Smooth muscle cell (in vitro differentiated cells): ENCODE measurements at regions not wholly inside any gene's neighbourhood (a gene's known extent, or its start where the extent isn't known, plus 50 kb on each side); places are given as distances from the start of the nearest gene placed in this dataset.

ENCODE experiments used
- DNase-seq: peaks from one replicate; lab custom pipeline; 2025; ENCODE audit not compliant: unreplicated experiment; lab: John Stamatoyannopoulos, UW
- H2AFZ ChIP-seq: fragments of 200-600 bp; sonication (generic); 2 replicates; pipeline ENCODE4 v1.6.0; 2016; ENCODE audit warnings: antibody characterized with exemption, low read depth, mild to moderate bottlenecking
- H3F3A ChIP-seq: fragments of 200-600 bp; sonication (generic); 2 replicates; pipeline ENCODE4 v1.6.0; 2017; ENCODE audit warnings: antibody characterized with exemption, low read depth
- H3K27ac ChIP-seq: fragments of 200-600 bp; sonication (generic); 2 replicates; pipeline ENCODE4 v1.5.1; 2016; ENCODE audit warnings: low read depth, mild to moderate bottlenecking
- H3K27me3 ChIP-seq: fragments of 200-600 bp; sonication (generic); 2 replicates; pipeline ENCODE4 v1.6.1; 2016; ENCODE audit warnings: low read depth, mild to moderate bottlenecking
- H3K36me3 ChIP-seq: fragments of 200-600 bp; sonication (generic); 2 replicates; pipeline ENCODE4 v1.5.1; 2016; ENCODE audit warnings: low read depth
- H3K4me1 ChIP-seq: fragments of 200-600 bp; sonication (generic); 2 replicates; pipeline ENCODE4 v1.5.1; 2016; ENCODE audit warnings: low read depth
- H3K4me2 ChIP-seq: fragments of 200-600 bp; sonication (generic); 2 replicates; pipeline ENCODE4 v1.6.0; 2016; ENCODE audit warnings: mild to moderate bottlenecking
- H3K4me3 ChIP-seq: fragments of 200-600 bp; sonication (generic); 2 replicates; pipeline ENCODE4 v1.5.1; 2016; ENCODE audit warnings: mild to moderate bottlenecking
- H3K79me2 ChIP-seq: fragments of 200-600 bp; sonication (generic); 2 replicates; pipeline ENCODE4 v1.6.0; 2016; ENCODE audit warnings: low read depth, mild to moderate bottlenecking
- H3K9ac ChIP-seq: fragments of 200-600 bp; sonication (generic); 2 replicates; pipeline ENCODE4 v1.6.0; 2016; ENCODE audit warnings: low read depth
- H3K9me3 ChIP-seq: fragments of 200-600 bp; sonication (generic); replicated peaks from 2 replicates; pipeline ENCODE4 v1.5.1; 2016; ENCODE audit warnings: low read depth
- H4K20me1 ChIP-seq: fragments of 200-600 bp; sonication (generic); 2 replicates; pipeline ENCODE4 v1.6.0; 2016; ENCODE audit warnings: low read depth
- CTCF ChIP-seq: fragments of 200-600 bp; sonication (generic); IDR thresholded peaks from 2 replicates; pipeline ENCODE4 v1.5.1; 2017; ENCODE audit warnings: borderline replicate concordance, mild to moderate bottlenecking, antibody characterized with exemption; ENCODE audit not compliant: insufficient read depth, poor library complexity, severe bottlenecking
- WGBS: methylation state at CpG from one replicate; pipeline ENCODE4 v1.1.7; 2016; ENCODE audit warnings: low lambda C conversion rate; 5-methylcytosine and 5-hydroxymethylcytosine counted together

DNA sequence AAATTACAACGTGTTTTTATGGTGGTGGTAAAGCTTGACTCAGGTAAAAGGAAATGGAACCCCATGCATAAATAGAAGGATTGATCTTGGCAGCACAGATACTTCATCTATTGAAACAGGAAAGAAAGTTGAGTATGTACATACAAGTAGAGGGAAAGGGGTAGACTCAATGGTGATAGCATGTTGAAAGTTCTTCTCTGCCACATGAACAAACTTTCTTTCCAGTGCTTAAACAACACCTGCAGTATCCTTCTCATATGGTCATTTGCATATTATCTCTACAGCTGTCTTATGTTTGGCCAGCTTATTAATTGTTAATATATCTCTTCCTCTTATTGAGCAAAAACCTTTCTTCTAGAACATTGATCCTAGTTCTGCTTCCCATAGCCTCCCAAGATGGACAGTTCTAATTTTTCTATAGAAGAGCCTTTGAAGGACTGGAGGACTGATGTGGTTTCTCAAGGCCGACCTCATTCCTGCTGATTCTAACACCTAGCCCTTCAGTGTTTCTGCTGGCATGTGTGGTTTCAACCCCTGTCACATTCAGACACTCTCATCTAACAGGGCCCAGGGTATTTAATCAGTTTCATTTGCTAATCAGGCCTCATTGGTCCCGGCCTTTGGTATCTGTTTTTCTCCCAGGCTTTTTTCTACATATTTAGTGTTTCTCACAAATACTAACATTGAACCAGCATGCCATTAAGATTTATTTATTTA is 108.1 kb upstream of the SPRY1 start:
- whole genome bisulfite sequencing = 98% methylated on average over 3 of the region's 3 CpGs
- H3K9me3 ChIP-seq = peaks cover 18% of the 10 kb centered on the region
- no peak for TF ChIP-seq CTCF
- no peaks in the 10 kb centered on the region for H3K27me3 ChIP-seq
- H4K20me1 ChIP-seq = no peaks in the 10 kb centered on the region
- no peak overlapping the region for H3K27ac ChIP-seq
- no peak overlapping the region for H3K4me2 ChIP-seq
- H3K79me2 ChIP-seq = no peaks in the 10 kb centered on the region
- H3K4me1 ChIP-seq = no peaks in the 10 kb centered on the region
- peaks cover 5% of the 10 kb centered on the region for H3K36me3 ChIP-seq
- H3K4me3 ChIP-seq = no peak overlapping the region
- no peak overlapping the region for H3K9ac ChIP-seq
- no peaks in the 10 kb centered on the region for H3F3A ChIP-seq
- DNase-seq = no peak
- H2AFZ ChIP-seq = no peak overlapping the region

- H3K9me3 ChIP-seq = peaks cover 18% of the 10 kb centered on the region
- H2AFZ ChIP-seq = no peak overlapping the region
- no peak overlapping the region for H3K4me3 ChIP-seq
- no peaks in the 10 kb centered on the region for H4K20me1 ChIP-seq
- no peaks in the 10 kb centered on the region for H3K4me1 ChIP-seq
- no peaks in the 10 kb centered on the region for H3K27me3 ChIP-seq
- H3K4me2 ChIP-seq = no peak overlapping the region
- peaks cover 5% of the 10 kb centered on the region for H3K36me3 ChIP-seq
- no peaks in the 10 kb centered on the region for H3F3A ChIP-seq
- no peak for TF ChIP-seq CTCF
- H3K27ac ChIP-seq = no peak overlapping the region
- no peaks in the 10 kb centered on the region for H3K79me2 ChIP-seq
- no peak overlapping the region for H3K9ac ChIP-seq
- DNase-seq = no peak
Measured at GRCh38 chr4:123291329-123291728, 105.3 kb upstream of the SPRY1 start.

GRCh38 chr4:123297836-123298235 is 98.8 kb upstream of the SPRY1 start:
- Histone ChIP-seq H3K4me3 (no peak overlapping the region), H3K4me1 (peaks cover 21% of the 10 kb centered on the region), H3K27ac (no peak overlapping the region), H3F3A (no peaks in the 10 kb centered on the region), H3K4me2 (no peak overlapping the region), H2AFZ (no peak overlapping the region), H3K36me3 (no peaks in the 10 kb centered on the region), H4K20me1 (no peaks in the 10 kb centered on the region), H3K27me3 (no peaks in the 10 kb centered on the region), H3K9ac (no peak overlapping the region), H3K9me3 (no peaks in the 10 kb centered on the region), H3K79me2 (no peaks in the 10 kb centered on the region)
- no peak for TF ChIP-seq CTCF
- DNase-seq = no peak
- 93% methylated on average over 2 of the region's 2 CpGs for WGBS

GRCh38 chr4:123298261-123298660 is 98.3 kb upstream of the SPRY1 start:
- no peak overlapping the region for H2AFZ ChIP-seq
- no peaks in the 10 kb centered on the region for H3F3A ChIP-seq
- no peaks in the 10 kb centered on the region for H3K9me3 ChIP-seq
- TF ChIP-seq CTCF = no peak
- no peak overlapping the region for H3K27ac ChIP-seq
- no peak overlapping the region for H3K9ac ChIP-seq
- H3K79me2 ChIP-seq = no peaks in the 10 kb centered on the region
- H3K36me3 ChIP-seq = no peaks in the 10 kb centered on the region
- no peaks in the 10 kb centered on the region for H4K20me1 ChIP-seq
- DNase-seq = no peak
- no peak overlapping the region for H3K4me3 ChIP-seq
- WGBS = 98% methylated on average over 6 of the region's 6 CpGs
- H3K4me2 ChIP-seq = no peak overlapping the region
- no peaks in the 10 kb centered on the region for H3K27me3 ChIP-seq
- peaks cover 21% of the 10 kb centered on the region for H3K4me1 ChIP-seq
